HCT116 (cell line): ENCODE measurements at regions not wholly inside any gene's neighbourhood (a gene's known extent, or its start where the extent isn't known, plus 50 kb on each side); places are given as distances from the start of the nearest gene placed in this dataset.

Source experiments
- ATAC-seq: fragments of 200-7000 bp; cut with Tn5 transposase; 2 replicates; pipeline ENCODE4 v1.9.1; 2020; ENCODE audit warnings: mild to moderate bottlenecking, moderate library complexity
- BruUV-seq: library from RNA; stranded (reverse); fragments of 400-500 nt; replicated peaks from 2 replicates; lab custom pipeline; 2021; lab: Mats Ljungman, UMichigan
- CTCF ChIA-PET: fragments of 300-600 bp; sonication (Branson Sonifier 250); formaldehyde crosslinking; loops from one replicate; lab custom pipeline; 2021; ENCODE audit warnings: antibody characterized with exemption; lab: Charles Lee
- POLR2A ChIA-PET: fragments of 300-600, 350-600 bp; sonication (Branson Sonifier 250); formaldehyde crosslinking; loops from one replicate; lab custom pipeline; 2021; ENCODE audit warnings: antibody characterized with exemption; lab: Charles Lee
- RAD21 ChIA-PET, 2 experiments: fragments of 300-600 bp; sonication (Branson Sonifier 250); formaldehyde crosslinking; loops; one replicate each; lab custom pipeline; 2023; ENCODE audit warnings: low total read pairs in 2 of 2; ENCODE audit not compliant: uncharacterized antibody in 2 of 2, unreplicated experiment in 2 of 2, low non-redundant PET in 1 of 2; lab: Charles Lee
- DNase-seq: peaks from one replicate; pipeline ENCODE4 v3.0.0-alpha.2; 2010; ENCODE audit warnings: low read depth, low spot score
- H2AFZ ChIP-seq: fragments of 200-600 bp; shearing (Covaris generic), sonication (generic); 2 replicates; pipeline ENCODE4 v1.6.1; 2017; ENCODE audit warnings: low read depth, mixed run types, mixed read lengths, antibody characterized with exemption, low read length; ENCODE audit not compliant: poor library complexity, severe bottlenecking
- H3K27ac ChIP-seq: 2 replicates; pipeline ENCODE4 v1.5.1; 2012; ENCODE audit warnings: low read depth, low read length
- H3K27me3 ChIP-seq: fragments of 200-600 bp; sonication (generic); 2 replicates; pipeline ENCODE4 v1.6.1; 2016; ENCODE audit warnings: mixed run types, low read length, mixed read lengths; ENCODE audit not compliant: insufficient read depth
- H3K36me3 ChIP-seq, 2 experiments: fragments of 200-500 bp in 1 of 2; fragments of 200-600 bp in 1 of 2; sonication (Bioruptor generic) in 1 of 2; sonication (generic) in 1 of 2; 2 replicates each; pipeline versions ENCODE4 v1.5.1 to v1.6.1; 2014 to 2016; ENCODE audit warnings: low read length in 2 of 2, inconsistent platforms in 1 of 2, mixed read lengths in 1 of 2, mixed run types in 1 of 2; ENCODE audit not compliant: insufficient read depth in 2 of 2, control insufficient read depth in 1 of 2
- H3K4me1 ChIP-seq, 2 experiments: fragments of 200-600 bp in 1 of 2; sonication (generic) in 1 of 2; 2 replicates each; pipeline versions ENCODE4 v1.5.1 to v1.6.1; 2012 to 2017; ENCODE audit warnings: low read length in 2 of 2, inconsistent platforms in 1 of 2, mild to moderate bottlenecking in 1 of 2, mixed read lengths in 1 of 2, mixed run types in 1 of 2, moderate library complexity in 1 of 2; ENCODE audit not compliant: insufficient read depth in 2 of 2, control insufficient read depth in 1 of 2
- H3K4me2 ChIP-seq: fragments of 200-600 bp; sonication (generic); 2 replicates; pipeline ENCODE4 v1.6.1; 2017; ENCODE audit warnings: mixed run types, low read length, mixed read lengths
- H3K4me3 ChIP-seq, 2 experiments: fragments of 200-600 bp in 1 of 2; sonication (generic) in 1 of 2; replicated peaks in 1 of 2; 2 replicates each; pipeline ENCODE4 v1.5.1; 2011 to 2016; ENCODE audit warnings: low read length in 2 of 2, control low read depth in 1 of 2, low read depth in 1 of 2, mild to moderate bottlenecking in 1 of 2, mixed read lengths in 1 of 2, mixed run types in 1 of 2
- H3K79me2 ChIP-seq: fragments of 200-600 bp; sonication (generic); 2 replicates; pipeline ENCODE4 v1.6.1; 2017; ENCODE audit warnings: mild to moderate bottlenecking, mixed run types, low read length, moderate library complexity, mixed read lengths; ENCODE audit not compliant: insufficient read depth
- H3K9ac ChIP-seq: fragments of 200-600 bp; sonication (generic); 2 replicates; pipeline ENCODE4 v1.6.1; 2016; ENCODE audit warnings: low read length, mixed read lengths
- H3K9me2 ChIP-seq: fragments of 200-600 bp; sonication (generic), shearing (Covaris generic); 2 replicates; pipeline ENCODE4 v1.6.1; 2017; ENCODE audit warnings: mixed run types, mild to moderate bottlenecking, moderate library complexity; ENCODE audit not compliant: insufficient read depth
- H3K9me3 ChIP-seq, 2 experiments: fragments of 200-500 bp in 1 of 2; fragments of 200-600 bp in 1 of 2; sonication (Bioruptor generic) in 1 of 2; sonication (generic) in 1 of 2; 2 replicates each; pipeline ENCODE4 v1.6.1; 2014 to 2017; ENCODE audit warnings: low read length in 2 of 2, mixed read lengths in 2 of 2, inconsistent platforms in 1 of 2, low read depth in 1 of 2, mild to moderate bottlenecking in 1 of 2, mixed run types in 1 of 2, moderate library complexity in 1 of 2; ENCODE audit not compliant: control insufficient read depth in 1 of 2, insufficient read depth in 1 of 2
- H4K20me1 ChIP-seq: fragments of 200-600 bp; sonication (generic), shearing (Covaris generic); 2 replicates; pipeline ENCODE4 v1.6.1; 2017; ENCODE audit warnings: mixed run types, mild to moderate bottlenecking, moderate library complexity; ENCODE audit not compliant: insufficient read depth
- EGR1 ChIP-seq: IDR thresholded peaks from 2 replicates; pipeline ENCODE4 v1.6.1; 2012; ENCODE audit warnings: low read depth
- ELF1 ChIP-seq: IDR thresholded peaks from 2 replicates; pipeline ENCODE4 v1.6.1; 2012; ENCODE audit warnings: low read depth, borderline replicate concordance
- EZH2 ChIP-seq: fragments of 200-600 bp; sonication (generic); IDR thresholded peaks from 2 replicates; pipeline ENCODE4 v1.6.1; 2017; ENCODE audit warnings: antibody characterized with exemption, mixed run types
- POLR2AphosphoS5 ChIP-seq: IDR thresholded peaks from 2 replicates; pipeline ENCODE4 v1.6.1; 2011; ENCODE audit warnings: mild to moderate bottlenecking, low read depth, low read length, moderate library complexity
- SIN3A ChIP-seq: IDR thresholded peaks from 2 replicates; pipeline ENCODE4 v1.6.1; 2012; ENCODE audit warnings: low read depth
- SRF ChIP-seq: IDR thresholded peaks from 2 replicates; pipeline ENCODE4 v1.6.1; 2012; ENCODE audit warnings: low read depth
- TCF7L2 ChIP-seq: IDR thresholded peaks from 2 replicates; pipeline ENCODE4 v1.7.0; 2011; ENCODE audit warnings: borderline replicate concordance, inconsistent platforms; ENCODE audit not compliant: insufficient read depth, insufficient read length; ENCODE audit errors: extremely low read depth
- YY1 ChIP-seq: IDR thresholded peaks from 2 replicates; pipeline ENCODE4 v1.6.1; 2011; ENCODE audit warnings: low read length, low read depth, moderate library complexity, mild to moderate bottlenecking; ENCODE audit not compliant: insufficient replicate concordance; ENCODE audit errors: extremely low read depth
- ZFX ChIP-seq: fragments of 450-650 bp; IDR thresholded peaks from 2 replicates; pipeline ENCODE4 v1.6.1; 2017
- intact Hi-C: fragments of 100-400 bp; cut with micrococcal nuclease; formaldehyde crosslinking; loops from 2 replicates; pipeline ENCODE4 v1.10.0; 2022
- TF ChIP-seq, protein P1 (sequence below), 3 experiments: fragments of 200-600 bp in 1 of 3; sonication (generic) in 1 of 3; IDR thresholded peaks in 2 of 3; conservative IDR thresholded peaks in 1 of 3; 2 replicates each; pipeline ENCODE4 v1.5.1; 2012 to 2017; ENCODE audit warnings: low read depth in 2 of 3, low read length in 2 of 3, antibody characterized with exemption in 1 of 3, borderline replicate concordance in 1 of 3, control low read depth in 1 of 3, mild to moderate bottlenecking in 1 of 3, mixed read lengths in 1 of 3, mixed run types in 1 of 3, moderate library complexity in 1 of 3; ENCODE audit not compliant: insufficient read depth in 1 of 3
- TF ChIP-seq, protein P2 (sequence below): IDR thresholded peaks from 2 replicates; pipeline ENCODE4 v1.6.1; 2011; ENCODE audit warnings: mild to moderate bottlenecking, low read length, moderate library complexity; ENCODE audit not compliant: insufficient replicate concordance; ENCODE audit errors: extremely low read depth

DNA sequence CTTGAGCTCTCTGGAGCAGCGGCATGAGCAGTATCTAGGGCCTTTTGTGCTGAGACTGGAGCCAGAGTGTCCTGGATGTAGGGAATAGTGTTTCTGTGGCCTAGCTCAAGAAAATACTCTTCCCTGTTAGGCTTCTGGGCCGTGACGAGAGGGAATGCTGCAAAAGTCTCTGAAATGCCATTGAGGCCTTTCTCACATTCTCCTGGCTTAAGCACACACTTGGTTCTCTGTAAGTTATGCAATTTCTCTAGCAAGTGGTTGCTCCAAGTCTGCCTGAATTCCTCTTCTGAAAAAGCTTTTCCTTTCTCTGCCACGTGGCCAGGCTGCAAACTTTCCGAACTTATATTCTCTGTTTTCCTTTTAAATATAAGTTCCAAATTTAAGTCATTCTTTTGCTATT, 744.4 kb downstream of the GRIK2 start:
- BruUV-seq, result no TSS peak
- Histone ChIP-seq H3K9me3 (no peaks in the 10 kb centered on the region), H2AFZ (no peak overlapping the region), H3K36me3 (no peaks in the 10 kb centered on the region), H3K4me3 (no peak overlapping the region), H3K9ac (no peak overlapping the region), H3K4me2 (no peak overlapping the region), H3K27ac (no peak overlapping the region), H3K4me1 (no peaks in the 10 kb centered on the region), H3K27me3 (no peaks in the 10 kb centered on the region), H4K20me1 (no peaks in the 10 kb centered on the region), H3K79me2 (no peaks in the 10 kb centered on the region), H3K9me2 (no peaks in the 10 kb centered on the region)
- POLR2A ChIA-PET, result no interaction called here
- ATAC-seq (no peak), DNase-seq (no peak)
- intact Hi-C loops, result no loop called here
- CTCF ChIA-PET, result no interaction called here
- TF ChIP-seq EGR1, result no peak
- TF ChIP-seq EZH2, result no peak
- TF ChIP-seq YY1, result no peak
- no peak for TF ChIP-seq ELF1
- no peak for TF ChIP-seq ZFX
- no peak for TF ChIP-seq SIN3A
- TF ChIP-seq SRF, result no peak
- TF ChIP-seq, protein P1, sequence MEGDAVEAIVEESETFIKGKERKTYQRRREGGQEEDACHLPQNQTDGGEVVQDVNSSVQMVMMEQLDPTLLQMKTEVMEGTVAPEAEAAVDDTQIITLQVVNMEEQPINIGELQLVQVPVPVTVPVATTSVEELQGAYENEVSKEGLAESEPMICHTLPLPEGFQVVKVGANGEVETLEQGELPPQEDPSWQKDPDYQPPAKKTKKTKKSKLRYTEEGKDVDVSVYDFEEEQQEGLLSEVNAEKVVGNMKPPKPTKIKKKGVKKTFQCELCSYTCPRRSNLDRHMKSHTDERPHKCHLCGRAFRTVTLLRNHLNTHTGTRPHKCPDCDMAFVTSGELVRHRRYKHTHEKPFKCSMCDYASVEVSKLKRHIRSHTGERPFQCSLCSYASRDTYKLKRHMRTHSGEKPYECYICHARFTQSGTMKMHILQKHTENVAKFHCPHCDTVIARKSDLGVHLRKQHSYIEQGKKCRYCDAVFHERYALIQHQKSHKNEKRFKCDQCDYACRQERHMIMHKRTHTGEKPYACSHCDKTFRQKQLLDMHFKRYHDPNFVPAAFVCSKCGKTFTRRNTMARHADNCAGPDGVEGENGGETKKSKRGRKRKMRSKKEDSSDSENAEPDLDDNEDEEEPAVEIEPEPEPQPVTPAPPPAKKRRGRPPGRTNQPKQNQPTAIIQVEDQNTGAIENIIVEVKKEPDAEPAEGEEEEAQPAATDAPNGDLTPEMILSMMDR (IDR thresholded peaks at IDR 0.05 in 2 of 3, conservative IDR thresholded peaks at IDR 0.05 in 1 of 3; ENCODE audit: borderline replicate concordance in 1 of 3, insufficient read depth in 1 of 3, low read depth in 2 of 3, low read length in 2 of 3), result no peak
- TF ChIP-seq, protein P2, sequence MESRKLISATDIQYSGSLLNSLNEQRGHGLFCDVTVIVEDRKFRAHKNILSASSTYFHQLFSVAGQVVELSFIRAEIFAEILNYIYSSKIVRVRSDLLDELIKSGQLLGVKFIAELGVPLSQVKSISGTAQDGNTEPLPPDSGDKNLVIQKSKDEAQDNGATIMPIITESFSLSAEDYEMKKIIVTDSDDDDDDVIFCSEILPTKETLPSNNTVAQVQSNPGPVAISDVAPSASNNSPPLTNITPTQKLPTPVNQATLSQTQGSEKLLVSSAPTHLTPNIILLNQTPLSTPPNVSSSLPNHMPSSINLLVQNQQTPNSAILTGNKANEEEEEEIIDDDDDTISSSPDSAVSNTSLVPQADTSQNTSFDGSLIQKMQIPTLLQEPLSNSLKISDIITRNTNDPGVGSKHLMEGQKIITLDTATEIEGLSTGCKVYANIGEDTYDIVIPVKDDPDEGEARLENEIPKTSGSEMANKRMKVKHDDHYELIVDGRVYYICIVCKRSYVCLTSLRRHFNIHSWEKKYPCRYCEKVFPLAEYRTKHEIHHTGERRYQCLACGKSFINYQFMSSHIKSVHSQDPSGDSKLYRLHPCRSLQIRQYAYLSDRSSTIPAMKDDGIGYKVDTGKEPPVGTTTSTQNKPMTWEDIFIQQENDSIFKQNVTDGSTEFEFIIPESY, result no peak
- no peak for TF ChIP-seq TCF7L2
- no peak for TF ChIP-seq POLR2AphosphoS5
- RAD21 ChIA-PET, result no interaction called here
